ENCODE measurements at regions not wholly inside any gene's neighbourhood (a gene's known extent, or its start where the extent isn't known, plus 50 kb on each side); places are given as distances from the start of the nearest gene placed in this dataset.
A peak's percentile ranks its signal among the peaks of the same experiment; 100 is the strongest.

DNA sequence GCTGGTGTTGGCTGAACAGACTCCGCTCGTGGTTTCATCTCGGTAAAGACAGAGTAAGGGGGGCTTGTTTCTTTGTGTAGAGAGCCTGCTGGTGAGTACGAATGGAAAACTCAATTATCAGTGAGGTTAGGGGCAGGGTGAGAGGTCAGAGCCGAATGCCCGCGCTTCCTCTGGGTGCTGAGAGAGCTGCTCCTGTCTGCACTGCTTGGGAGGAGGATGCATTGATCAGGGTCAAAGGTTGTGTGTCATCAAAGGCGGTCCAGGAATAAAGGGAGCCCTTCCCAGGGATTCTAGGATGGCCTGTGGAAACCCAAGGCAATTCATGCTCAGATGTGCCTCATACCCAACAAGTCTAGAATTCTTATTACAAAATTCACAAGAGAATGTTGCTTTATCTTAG, 143.9 kb downstream of the MYCN start:
- Histone ChIP-seq H3K27ac (ENCODE audit: insufficient read length, low read depth, low read length) (no peak overlapping the region), H3K79me2 (ENCODE audit: insufficient read depth, low read length) (no peaks in the 10 kb centered on the region)
- no peak overlapping the region for H3K4me3 Mint-ChIP-seq

More for the DNA sequence above, 143.9 kb downstream of the MYCN start:
- no peak overlapping the region for H2AFZ ChIP-seq (ENCODE audit: low read length)
- Mint-ChIP-seq H3K4me1 (peaks cover 33 to 35% of the 10 kb centered on the region in 2 experiments), H3K36me3 (ENCODE audit: insufficient read depth in 1 of 3, low read depth in 3 of 3) (no peaks in the 10 kb centered on the region), H3K27ac (peak overlapping the region in 1 of 3 experiments; percentile 11; a peak in 2 of 7 replicates), H3K27me3 (ENCODE audit: low read depth) (peaks cover 6% of the 10 kb centered on the region), H3K9me3 (no peaks in the 10 kb centered on the region)
- H2BK12ac ChIP-seq (ENCODE audit: insufficient read length, low read depth, low read length) = no peak overlapping the region
- no peaks in the 10 kb centered on the region for H3K9me3 ChIP-seq (ENCODE audit: control insufficient read depth, low read depth, low read length)
- peaks cover 7% of the 10 kb centered on the region; the same call in 1 of the 2 replicates for H3K4me1 ChIP-seq (ENCODE audit: insufficient read depth, low read length)
- no peak overlapping the region for H2AK5ac ChIP-seq (ENCODE audit: insufficient read length, low read length)
- no peak overlapping the region for H3K4me2 ChIP-seq (ENCODE audit: insufficient read depth, insufficient read length, low read length)
- no peak overlapping the region for H2BK120ac ChIP-seq (ENCODE audit: low read depth, low read length, poor library complexity, severe bottlenecking)
- H3K79me1 ChIP-seq (ENCODE audit: insufficient read depth, low read depth, low read length, poor library complexity, severe bottlenecking) = no peaks in the 10 kb centered on the region
- no peak overlapping the region for H2BK5ac ChIP-seq (ENCODE audit: insufficient read length, low read length)
- no peaks in the 10 kb centered on the region for H3K27me3 ChIP-seq (ENCODE audit: insufficient read depth, low read length)
- H3K4ac ChIP-seq (ENCODE audit: low read depth, low read length) = no peak overlapping the region
- no peak overlapping the region for H3K23ac ChIP-seq (ENCODE audit: insufficient read length, low read depth, low read length)
- H4K91ac ChIP-seq (ENCODE audit: insufficient read length, low read depth, low read length) = no peak overlapping the region
- no peak overlapping the region for H3K14ac ChIP-seq (ENCODE audit: insufficient read depth, low read length)
- no CpG with 5 or more reads among the region's 8 CpGs for WGBS (ENCODE audit: extremely low coverage, insufficient read length, low lambda C conversion rate)
- no peak overlapping the region for H2BK15ac ChIP-seq (ENCODE audit: low read depth, low read length)
- H4K5ac ChIP-seq (ENCODE audit: insufficient read length, low read depth, low read length) = no peak overlapping the region
- no peak overlapping the region for H2BK20ac ChIP-seq (ENCODE audit: low read depth, low read length, poor library complexity, severe bottlenecking)
- H4K8ac ChIP-seq (replicated peaks; ENCODE audit: insufficient read length, low read depth, low read length) = no peak overlapping the region
- TF ChIP-seq, protein P1, sequence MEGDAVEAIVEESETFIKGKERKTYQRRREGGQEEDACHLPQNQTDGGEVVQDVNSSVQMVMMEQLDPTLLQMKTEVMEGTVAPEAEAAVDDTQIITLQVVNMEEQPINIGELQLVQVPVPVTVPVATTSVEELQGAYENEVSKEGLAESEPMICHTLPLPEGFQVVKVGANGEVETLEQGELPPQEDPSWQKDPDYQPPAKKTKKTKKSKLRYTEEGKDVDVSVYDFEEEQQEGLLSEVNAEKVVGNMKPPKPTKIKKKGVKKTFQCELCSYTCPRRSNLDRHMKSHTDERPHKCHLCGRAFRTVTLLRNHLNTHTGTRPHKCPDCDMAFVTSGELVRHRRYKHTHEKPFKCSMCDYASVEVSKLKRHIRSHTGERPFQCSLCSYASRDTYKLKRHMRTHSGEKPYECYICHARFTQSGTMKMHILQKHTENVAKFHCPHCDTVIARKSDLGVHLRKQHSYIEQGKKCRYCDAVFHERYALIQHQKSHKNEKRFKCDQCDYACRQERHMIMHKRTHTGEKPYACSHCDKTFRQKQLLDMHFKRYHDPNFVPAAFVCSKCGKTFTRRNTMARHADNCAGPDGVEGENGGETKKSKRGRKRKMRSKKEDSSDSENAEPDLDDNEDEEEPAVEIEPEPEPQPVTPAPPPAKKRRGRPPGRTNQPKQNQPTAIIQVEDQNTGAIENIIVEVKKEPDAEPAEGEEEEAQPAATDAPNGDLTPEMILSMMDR (conservative IDR thresholded peaks at IDR 0.05) = no peak
- no peak overlapping the region for H3K56ac ChIP-seq (ENCODE audit: insufficient read length, low read depth, low read length)
- H3K23me2 ChIP-seq (ENCODE audit: insufficient read length, low read depth, low read length, poor library complexity, severe bottlenecking) = no peaks in the 10 kb centered on the region
- no peaks in the 10 kb centered on the region for H4K20me1 ChIP-seq (ENCODE audit: control insufficient read depth, insufficient read depth, insufficient read length)
- H3T11ph ChIP-seq (ENCODE audit: low read length) = no peak overlapping the region
- no peak for DNase-seq
- H3K18ac ChIP-seq (ENCODE audit: insufficient read length, low read depth, low read length) = no peak overlapping the region
- H3K9ac ChIP-seq (ENCODE audit: extremely low read depth, insufficient read length, low read length) = no peak overlapping the region

Measured in H9 (cell line).